ENCODE measurements at regions not wholly inside any gene's neighbourhood (a gene's known extent, or its start where the extent isn't known, plus 50 kb on each side); places are given as distances from the start of the nearest gene placed in this dataset.
"Not testable (repeated sequence)": the region's sequence is repeated elsewhere in the genome, so short reads cannot be mapped to it uniquely, and the experiment has no call there.

DNA sequence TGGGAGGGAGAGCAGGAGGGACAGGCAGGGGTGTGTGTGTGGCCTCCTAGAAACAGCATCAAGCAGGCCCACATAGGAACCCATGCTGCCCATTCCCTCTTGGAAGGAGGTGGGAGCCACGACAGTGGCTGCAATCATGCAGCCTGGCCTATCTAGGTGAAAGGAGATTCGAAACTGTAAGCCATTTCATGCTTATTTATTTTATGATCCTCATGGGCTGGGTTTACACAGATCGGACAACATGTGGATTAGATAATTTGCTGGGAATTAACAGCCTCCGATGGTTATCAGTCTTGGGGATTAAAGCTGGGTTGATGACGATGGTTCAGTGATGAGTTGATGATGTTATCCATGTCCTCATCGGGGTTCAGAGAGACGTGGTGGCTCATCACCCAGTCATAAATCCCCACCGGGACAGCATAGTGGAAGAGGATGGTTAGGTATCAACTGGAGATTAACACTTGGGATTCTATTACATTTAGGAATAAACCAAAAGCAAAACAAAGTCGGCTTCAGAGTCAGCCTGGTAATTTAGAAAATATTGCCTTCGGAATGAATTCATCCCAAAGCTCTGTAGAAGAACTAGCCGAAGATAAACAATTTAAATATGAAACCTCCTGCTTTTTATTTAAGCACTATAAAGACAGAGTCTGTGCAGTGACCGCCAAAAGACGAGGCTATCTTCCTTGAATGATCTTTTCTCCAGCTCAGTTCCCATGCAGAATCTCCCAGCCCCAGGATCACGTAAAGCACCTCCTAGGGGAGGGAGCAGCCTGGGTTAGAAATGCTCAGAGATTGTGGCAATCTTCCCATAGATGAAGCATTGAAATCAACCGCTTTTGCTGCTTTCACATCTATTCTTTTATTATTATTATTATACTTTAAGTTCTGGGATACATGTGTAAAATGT lies 252.8 kb downstream of the FOXD2 start:
- ChIA-PET CTCF (no interaction called here), POLR2A (no interaction called here)
- Histone ChIP-seq H3K27ac (ENCODE audit: low read length in 2 of 2) (no peak overlapping the region), H2AFZ (ENCODE audit: insufficient read depth, low read depth, low read length, poor library complexity, severe bottlenecking) (no peak overlapping the region), H3K36me3 (replicated peaks in 1 of 2; ENCODE audit: control extremely low read depth in 1 of 2, control insufficient read depth in 1 of 2, extremely low read depth in 1 of 2, insufficient read depth in 2 of 2, low read length in 1 of 2) (no peaks in the 10 kb centered on the region), H3K79me2 (ENCODE audit: control insufficient read depth, insufficient read depth, low read length) (no peaks in the 10 kb centered on the region), H3K27me3 (replicated peaks in 1 of 4; ENCODE audit: control extremely low read depth in 1 of 4, control insufficient read depth in 3 of 4, insufficient read depth in 4 of 4, low read length in 3 of 4) (peaks cover 0 to 5% (median 0%) of the 10 kb centered on the region in 4 experiments), H4K20me1 (ENCODE audit: control insufficient read depth, insufficient read depth, low read length, poor library complexity, severe bottlenecking) (no peaks in the 10 kb centered on the region), H3K4me3 (ENCODE audit: control extremely low read depth in 1 of 5, extremely low read depth in 1 of 5, insufficient read depth in 1 of 5, low read depth in 2 of 5, low read length in 4 of 5) (no peak overlapping the region), H3K9ac (ENCODE audit: low read length) (no peak overlapping the region), H3K9me3 (ENCODE audit: control extremely low read depth in 1 of 3, control insufficient read depth in 2 of 3, insufficient read depth in 1 of 3, low read length in 2 of 3) (no peaks in the 10 kb centered on the region), H3K4me1 (ENCODE audit: control insufficient read depth in 2 of 2, insufficient read depth in 2 of 2, low read length in 2 of 2) (no peaks in the 10 kb centered on the region), H3K4me2 (replicated peaks; ENCODE audit: low read depth, low read length, poor library complexity, severe bottlenecking) (no peak overlapping the region)
- no peak for TF ChIP-seq EZH2 (IDR thresholded peaks at IDR 0.05; ENCODE audit: borderline replicate concordance, insufficient read depth, low read depth, low read length, poor library complexity, severe bottlenecking)
- TF ChIP-seq, protein P1, sequence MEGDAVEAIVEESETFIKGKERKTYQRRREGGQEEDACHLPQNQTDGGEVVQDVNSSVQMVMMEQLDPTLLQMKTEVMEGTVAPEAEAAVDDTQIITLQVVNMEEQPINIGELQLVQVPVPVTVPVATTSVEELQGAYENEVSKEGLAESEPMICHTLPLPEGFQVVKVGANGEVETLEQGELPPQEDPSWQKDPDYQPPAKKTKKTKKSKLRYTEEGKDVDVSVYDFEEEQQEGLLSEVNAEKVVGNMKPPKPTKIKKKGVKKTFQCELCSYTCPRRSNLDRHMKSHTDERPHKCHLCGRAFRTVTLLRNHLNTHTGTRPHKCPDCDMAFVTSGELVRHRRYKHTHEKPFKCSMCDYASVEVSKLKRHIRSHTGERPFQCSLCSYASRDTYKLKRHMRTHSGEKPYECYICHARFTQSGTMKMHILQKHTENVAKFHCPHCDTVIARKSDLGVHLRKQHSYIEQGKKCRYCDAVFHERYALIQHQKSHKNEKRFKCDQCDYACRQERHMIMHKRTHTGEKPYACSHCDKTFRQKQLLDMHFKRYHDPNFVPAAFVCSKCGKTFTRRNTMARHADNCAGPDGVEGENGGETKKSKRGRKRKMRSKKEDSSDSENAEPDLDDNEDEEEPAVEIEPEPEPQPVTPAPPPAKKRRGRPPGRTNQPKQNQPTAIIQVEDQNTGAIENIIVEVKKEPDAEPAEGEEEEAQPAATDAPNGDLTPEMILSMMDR (IDR thresholded peaks at IDR 0.05): no peak
- H3K27ac Mint-ChIP-seq: no peak overlapping the region
- H3K9me3 Mint-ChIP-seq (ENCODE audit: insufficient read depth): no peaks in the 10 kb centered on the region
- no peak overlapping the region for H3K4me3 Mint-ChIP-seq
- 98% methylated on average over 5 of the region's 15 CpGs for WGBS (ENCODE audit: insufficient coverage)
- ATAC-seq (ENCODE audit: low read depth): no peak
- H3K4me1 Mint-ChIP-seq: no peaks in the 10 kb centered on the region
- H3K27me3 Mint-ChIP-seq: peaks cover 16% of the 10 kb centered on the region
- DNase-seq: no peak
- intact Hi-C loops (cut with micrococcal nuclease): no loop called here

DNA sequence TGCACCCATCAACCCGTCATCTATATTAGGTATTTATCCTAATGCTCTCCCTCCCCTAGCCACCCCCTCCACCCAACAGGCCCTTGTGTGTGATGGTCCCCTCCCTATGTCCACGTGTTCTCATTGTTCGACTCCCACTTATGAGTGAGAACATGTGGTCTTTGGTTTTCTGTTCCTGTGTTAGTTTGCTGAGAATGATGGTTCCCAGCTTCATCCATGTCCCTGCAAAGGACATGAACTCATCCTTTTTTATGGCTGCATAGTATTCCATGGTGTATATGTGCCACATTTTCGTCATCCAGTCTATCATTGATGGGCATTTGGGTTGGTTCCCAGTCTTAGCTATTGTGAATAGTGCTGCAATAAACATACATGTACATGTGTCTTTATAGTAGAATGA lies 253.4 kb downstream of the FOXD2 start:
- ATAC-seq (ENCODE audit: low read depth); H3K9me3 ChIP-seq (ENCODE audit: control extremely low read depth in 1 of 3, control insufficient read depth in 2 of 3, insufficient read depth in 1 of 3, low read length in 2 of 3); H3K4me1 Mint-ChIP-seq; H3K27ac ChIP-seq (ENCODE audit: low read length in 2 of 2); H3K4me3 ChIP-seq (ENCODE audit: control extremely low read depth in 1 of 5, extremely low read depth in 1 of 5, insufficient read depth in 1 of 5, low read depth in 2 of 5, low read length in 4 of 5); H3K4me2 ChIP-seq (replicated peaks; ENCODE audit: low read depth, low read length, poor library complexity, severe bottlenecking); H3K27me3 ChIP-seq (replicated peaks in 1 of 4; ENCODE audit: control extremely low read depth in 1 of 4, control insufficient read depth in 3 of 4, insufficient read depth in 4 of 4, low read length in 3 of 4); H3K36me3 ChIP-seq (replicated peaks in 1 of 2; ENCODE audit: control extremely low read depth in 1 of 2, control insufficient read depth in 1 of 2, extremely low read depth in 1 of 2, insufficient read depth in 2 of 2, low read length in 1 of 2); H3K27ac Mint-ChIP-seq; H4K20me1 ChIP-seq (ENCODE audit: control insufficient read depth, insufficient read depth, low read length, poor library complexity, severe bottlenecking); H3K9ac ChIP-seq (ENCODE audit: low read length); intact Hi-C loops (cut with micrococcal nuclease); H3K9me3 Mint-ChIP-seq (ENCODE audit: insufficient read depth); H3K79me2 ChIP-seq (ENCODE audit: control insufficient read depth, insufficient read depth, low read length); H3K4me3 Mint-ChIP-seq; DNase-seq; CTCF ChIA-PET; POLR2A ChIA-PET; H3K4me1 ChIP-seq (ENCODE audit: control insufficient read depth in 2 of 2, insufficient read depth in 2 of 2, low read length in 2 of 2); H2AFZ ChIP-seq (ENCODE audit: insufficient read depth, low read depth, low read length, poor library complexity, severe bottlenecking): not testable (repeated sequence)
- H3K27me3 Mint-ChIP-seq: peaks cover 16% of the 10 kb centered on the region
- no CpG with 5 or more reads among the region's 4 CpGs for WGBS (ENCODE audit: insufficient coverage)

All from B cell (primary cell).